ENCODE measurements at regions not wholly inside any gene's neighbourhood (a gene's known extent, or its start where the extent isn't known, plus 50 kb on each side); places are given as distances from the start of the nearest gene placed in this dataset.
A peak's percentile ranks its signal among the peaks of the same experiment; 100 is the strongest.

DNA sequence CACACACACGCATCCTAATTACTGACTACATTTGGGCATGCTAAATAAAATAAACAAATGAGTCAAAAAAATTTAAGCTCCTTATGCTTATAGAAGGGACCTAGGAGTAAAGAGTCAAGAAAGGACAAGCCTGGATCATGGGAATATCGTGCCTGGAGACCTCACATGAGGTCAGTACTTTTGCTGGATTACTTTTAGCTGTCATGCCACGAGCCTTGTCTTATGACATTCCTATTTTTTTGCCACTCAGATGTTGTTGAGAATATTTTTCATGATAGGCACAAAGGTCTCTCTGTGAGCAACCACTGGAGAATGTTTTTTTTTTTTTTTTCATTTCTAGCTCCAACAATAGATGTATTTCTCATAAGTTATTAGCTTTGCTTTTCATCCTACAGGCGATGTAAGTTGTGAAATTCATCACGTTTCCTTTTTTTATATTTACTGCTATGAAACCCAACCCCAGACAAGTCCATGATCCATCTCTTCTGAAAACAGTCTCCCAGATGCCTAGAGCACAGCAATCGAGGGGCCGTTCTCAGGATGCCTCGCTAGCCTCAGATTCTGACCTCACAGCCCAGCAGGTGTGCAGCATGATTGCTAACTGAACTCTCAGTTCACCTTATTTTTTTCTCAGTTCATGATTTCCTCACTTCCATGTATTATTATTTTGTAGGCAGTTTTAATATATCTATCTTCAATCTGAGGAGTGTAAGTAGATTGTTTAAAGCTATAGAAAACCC, 464.5 kb downstream of the IRS1 start:
- H3K4me3 ChIP-seq (replicated peaks in 1 of 4; ENCODE audit: control extremely low read depth in 1 of 4, insufficient read depth in 1 of 4, low read depth in 3 of 4, low read length in 4 of 4), result no peak overlapping the region
- peaks cover 2% of the 10 kb centered on the region for H3K4me1 ChIP-seq (ENCODE audit: control insufficient read depth, extremely low read depth, insufficient read depth, low read length)
- H3K79me2 ChIP-seq (ENCODE audit: control insufficient read depth, insufficient read depth, low read length), result no peaks in the 10 kb centered on the region
- TF ChIP-seq EZH2 (IDR thresholded peaks at IDR 0.05; ENCODE audit: low read length, missing control alignments), result no peak
- TF ChIP-seq, protein P1, sequence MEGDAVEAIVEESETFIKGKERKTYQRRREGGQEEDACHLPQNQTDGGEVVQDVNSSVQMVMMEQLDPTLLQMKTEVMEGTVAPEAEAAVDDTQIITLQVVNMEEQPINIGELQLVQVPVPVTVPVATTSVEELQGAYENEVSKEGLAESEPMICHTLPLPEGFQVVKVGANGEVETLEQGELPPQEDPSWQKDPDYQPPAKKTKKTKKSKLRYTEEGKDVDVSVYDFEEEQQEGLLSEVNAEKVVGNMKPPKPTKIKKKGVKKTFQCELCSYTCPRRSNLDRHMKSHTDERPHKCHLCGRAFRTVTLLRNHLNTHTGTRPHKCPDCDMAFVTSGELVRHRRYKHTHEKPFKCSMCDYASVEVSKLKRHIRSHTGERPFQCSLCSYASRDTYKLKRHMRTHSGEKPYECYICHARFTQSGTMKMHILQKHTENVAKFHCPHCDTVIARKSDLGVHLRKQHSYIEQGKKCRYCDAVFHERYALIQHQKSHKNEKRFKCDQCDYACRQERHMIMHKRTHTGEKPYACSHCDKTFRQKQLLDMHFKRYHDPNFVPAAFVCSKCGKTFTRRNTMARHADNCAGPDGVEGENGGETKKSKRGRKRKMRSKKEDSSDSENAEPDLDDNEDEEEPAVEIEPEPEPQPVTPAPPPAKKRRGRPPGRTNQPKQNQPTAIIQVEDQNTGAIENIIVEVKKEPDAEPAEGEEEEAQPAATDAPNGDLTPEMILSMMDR (conservative IDR thresholded peaks at IDR 0.05 in 1 of 2, IDR thresholded peaks at IDR 0.05 in 1 of 2; ENCODE audit: low read depth in 1 of 2, low read length in 2 of 2), result no peak
- no peaks in the 10 kb centered on the region for H4K20me1 ChIP-seq (ENCODE audit: control insufficient read depth, extremely low read depth, insufficient read depth, low read length)
- peak; percentile 38 to 87 for DNase-seq (ENCODE audit: low read depth in 2 of 2)
- no peak overlapping the region for H2AFZ ChIP-seq (ENCODE audit: low read length)
- no peaks in the 10 kb centered on the region for H3K27me3 ChIP-seq (ENCODE audit: control insufficient read depth, insufficient read depth, low read length)
- H3K36me3 ChIP-seq (ENCODE audit: control insufficient read depth, insufficient read depth, low read length), result no peaks in the 10 kb centered on the region
- no peak overlapping the region for H3K9ac ChIP-seq (ENCODE audit: insufficient read depth, low read length)
- H3K9me3 ChIP-seq (ENCODE audit: control insufficient read depth, insufficient read depth, low read depth, low read length), result no peaks in the 10 kb centered on the region
- no peak overlapping the region for H3K27ac ChIP-seq (ENCODE audit: insufficient read depth, low read length)
- H3K4me2 ChIP-seq (ENCODE audit: extremely low read depth, insufficient read depth, low read length), result no peak overlapping the region

DNA sequence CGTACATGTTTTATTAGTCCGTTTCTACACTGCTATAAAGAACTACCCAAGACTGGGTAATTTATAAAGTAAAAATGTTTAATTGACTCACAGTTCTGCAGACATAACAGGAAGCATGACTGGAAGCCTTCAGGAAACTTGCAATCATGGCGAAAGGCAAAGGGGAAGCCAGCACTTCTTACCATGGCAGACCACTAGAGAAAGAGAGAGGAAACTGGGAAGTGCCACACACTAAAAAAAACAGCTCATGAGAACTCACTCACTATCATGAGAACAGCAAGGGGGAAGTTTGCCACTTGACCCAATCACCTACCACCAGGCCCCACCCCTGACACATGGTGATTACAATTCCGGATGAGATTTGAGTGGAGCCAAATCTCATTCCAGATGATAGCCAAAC, 466.2 kb downstream of the IRS1 start:
- Histone ChIP-seq H3K4me1 (ENCODE audit: control insufficient read depth, extremely low read depth, insufficient read depth, low read length) (peaks cover 2% of the 10 kb centered on the region), H3K9me3 (ENCODE audit: control insufficient read depth, insufficient read depth, low read depth, low read length) (no peaks in the 10 kb centered on the region), H3K27ac (ENCODE audit: insufficient read depth, low read length) (no peak overlapping the region), H3K4me3 (replicated peaks in 1 of 4; ENCODE audit: control extremely low read depth in 1 of 4, insufficient read depth in 1 of 4, low read depth in 3 of 4, low read length in 4 of 4) (no peak overlapping the region), H3K79me2 (ENCODE audit: control insufficient read depth, insufficient read depth, low read length) (no peaks in the 10 kb centered on the region), H3K27me3 (ENCODE audit: control insufficient read depth, insufficient read depth, low read length) (no peaks in the 10 kb centered on the region), H3K9ac (ENCODE audit: insufficient read depth, low read length) (no peak overlapping the region), H3K4me2 (ENCODE audit: extremely low read depth, insufficient read depth, low read length) (no peak overlapping the region), H2AFZ (ENCODE audit: low read length) (no peak overlapping the region), H4K20me1 (ENCODE audit: control insufficient read depth, extremely low read depth, insufficient read depth, low read length) (no peaks in the 10 kb centered on the region), H3K36me3 (ENCODE audit: control insufficient read depth, insufficient read depth, low read length) (no peaks in the 10 kb centered on the region)
- TF ChIP-seq, protein P1 (conservative IDR thresholded peaks at IDR 0.05 in 1 of 2, IDR thresholded peaks at IDR 0.05 in 1 of 2; ENCODE audit: low read depth in 1 of 2, low read length in 2 of 2), result no peak
- no peak for DNase-seq (ENCODE audit: low read depth in 2 of 2)

- peaks cover under 1% of the 10 kb centered on the region for H3K4me1 ChIP-seq (ENCODE audit: control insufficient read depth, extremely low read depth, insufficient read depth, low read length)
- no peaks in the 10 kb centered on the region for H3K36me3 ChIP-seq (ENCODE audit: control insufficient read depth, insufficient read depth, low read length)
- no peak for DNase-seq (ENCODE audit: low read depth in 2 of 2)
- no peak overlapping the region for H3K4me2 ChIP-seq (ENCODE audit: extremely low read depth, insufficient read depth, low read length)
- H4K20me1 ChIP-seq (ENCODE audit: control insufficient read depth, extremely low read depth, insufficient read depth, low read length), result no peaks in the 10 kb centered on the region
- H3K79me2 ChIP-seq (ENCODE audit: control insufficient read depth, insufficient read depth, low read length), result no peaks in the 10 kb centered on the region
- H3K4me3 ChIP-seq (replicated peaks in 1 of 4; ENCODE audit: control extremely low read depth in 1 of 4, insufficient read depth in 1 of 4, low read depth in 3 of 4, low read length in 4 of 4), result no peak overlapping the region
- no peak overlapping the region for H3K9ac ChIP-seq (ENCODE audit: insufficient read depth, low read length)
- H3K27ac ChIP-seq (ENCODE audit: insufficient read depth, low read length), result no peak overlapping the region
- no peak overlapping the region for H2AFZ ChIP-seq (ENCODE audit: low read length)
- H3K27me3 ChIP-seq (ENCODE audit: control insufficient read depth, insufficient read depth, low read length), result no peaks in the 10 kb centered on the region
- TF ChIP-seq, protein P1 (conservative IDR thresholded peaks at IDR 0.05 in 1 of 2, IDR thresholded peaks at IDR 0.05 in 1 of 2; ENCODE audit: low read depth in 1 of 2, low read length in 2 of 2), result no peak
- TF ChIP-seq EZH2 (IDR thresholded peaks at IDR 0.05; ENCODE audit: low read length, missing control alignments), result no peak
- H3K9me3 ChIP-seq (ENCODE audit: control insufficient read depth, insufficient read depth, low read depth, low read length), result no peaks in the 10 kb centered on the region
Observed at GRCh38 chr2:226330206-226330605, 469.4 kb downstream of the IRS1 start.
